PC-3 (cell line): ENCODE measurements at regions not wholly inside any gene's neighbourhood (a gene's known extent, or its start where the extent isn't known, plus 50 kb on each side); places are given as distances from the start of the nearest gene placed in this dataset.

Experiments used
- ATAC-seq: fragments of 200-7000 bp; cut with Tn5 transposase; 2 replicates; pipeline ENCODE4 v1.9.1; 2020; ENCODE audit warnings: mild to moderate bottlenecking, moderate library complexity
- BruUV-seq: library from RNA; stranded (reverse); fragments of 400-500 nt; replicated peaks from 2 replicates; lab custom pipeline; 2021; lab: Mats Ljungman, UMichigan
- CTCF ChIA-PET: fragments of 300-600 bp; sonication (Branson Sonifier 250); formaldehyde crosslinking; loops from one replicate; lab custom pipeline; 2022; ENCODE audit warnings: antibody characterized with exemption; lab: Charles Lee
- POLR2A ChIA-PET: fragments of 300-600 bp; sonication (Branson Sonifier 250); formaldehyde crosslinking; loops from one replicate; lab custom pipeline; 2022; ENCODE audit warnings: antibody characterized with exemption; ENCODE audit not compliant: unreplicated experiment; lab: Charles Lee
- DNase-seq: peaks from one replicate; pipeline ENCODE4 v3.0.0-alpha.2; 2015
- H2AFZ ChIP-seq: fragments of 300-600 bp; sonication (generic); 2 replicates; pipeline ENCODE4 v1.6.0; 2016; ENCODE audit warnings: antibody characterized with exemption, low read length
- H3F3A ChIP-seq: fragments of 300-600 bp; sonication (generic); one replicate; pipeline ENCODE4 v1.6.0; 2017; ENCODE audit warnings: antibody characterized with exemption, low read length, control low read depth, mild to moderate bottlenecking; ENCODE audit not compliant: unreplicated experiment
- H3K27ac ChIP-seq: fragments of 300-600 bp; sonication (generic); 2 replicates; pipeline ENCODE4 v1.5.1; 2016; ENCODE audit warnings: mild to moderate bottlenecking, low read length
- H3K27me3 ChIP-seq: fragments of 300-600 bp; sonication (generic); 2 replicates; pipeline ENCODE4 v1.6.1; 2016; ENCODE audit warnings: low read length, mixed read lengths
- H3K36me3 ChIP-seq: fragments of 300-600 bp; sonication (generic); 2 replicates; pipeline ENCODE4 v1.6.1; 2016; ENCODE audit warnings: low read depth, mixed run types, low read length, mixed read lengths
- H3K4me1 ChIP-seq: fragments of 300-600 bp; sonication (generic); 2 replicates; pipeline ENCODE4 v1.5.1; 2016; ENCODE audit warnings: low read length; ENCODE audit not compliant: insufficient read depth
- H3K4me2 ChIP-seq: fragments of 300-600 bp; sonication (generic); 2 replicates; pipeline ENCODE4 v1.6.0; 2016; ENCODE audit warnings: low read length
- H3K4me3 ChIP-seq: fragments of 300-600 bp; sonication (generic); 2 replicates; pipeline ENCODE4 v1.5.1; 2016; ENCODE audit warnings: mild to moderate bottlenecking, low read length, mixed read lengths
- H3K79me2 ChIP-seq: fragments of 300-600 bp; sonication (generic); 2 replicates; pipeline ENCODE4 v1.6.1; 2017; ENCODE audit warnings: low read length, mixed read lengths
- H3K9ac ChIP-seq: fragments of 300-600 bp; sonication (generic); 2 replicates; pipeline ENCODE4 v1.6.0; 2016; ENCODE audit warnings: mild to moderate bottlenecking, low read length
- H3K9me2 ChIP-seq: fragments of 300-600 bp; sonication (generic); replicated peaks from 2 replicates; pipeline ENCODE4 v1.6.1; 2016; ENCODE audit warnings: mixed run types, low read length, mixed read lengths
- H3K9me3 ChIP-seq: fragments of 300-600 bp; sonication (generic); 2 replicates; pipeline ENCODE4 v1.6.1; 2016; ENCODE audit warnings: low read length, mixed read lengths
- H4K20me1 ChIP-seq: fragments of 300-600 bp; sonication (generic); 2 replicates; pipeline ENCODE4 v1.6.1; 2016; ENCODE audit warnings: low read length, mixed read lengths
- EZH2 ChIP-seq: fragments of 300-600 bp; sonication (generic); IDR thresholded peaks from one replicate; pipeline ENCODE4 v1.6.1; 2017; ENCODE audit warnings: antibody characterized with exemption, mild to moderate bottlenecking, low read length; ENCODE audit not compliant: unreplicated experiment
- EZH2phosphoT487 ChIP-seq: fragments of 300-600 bp; sonication (generic); IDR thresholded peaks from 2 replicates; pipeline ENCODE4 v1.6.1; 2018; ENCODE audit warnings: mild to moderate bottlenecking, antibody characterized with exemption, low read length, borderline replicate concordance
- intact Hi-C: fragments of 100-400 bp; cut with micrococcal nuclease; formaldehyde crosslinking; loops from 2 replicates; pipeline ENCODE4 v1.9.0; 2023
- TF ChIP-seq, protein P1 (sequence below): fragments of 300-600 bp; sonication (generic); conservative IDR thresholded peaks from 2 replicates; pipeline ENCODE4 v1.5.1; 2017; ENCODE audit warnings: antibody characterized with exemption, low read depth, mild to moderate bottlenecking, low read length

DNA sequence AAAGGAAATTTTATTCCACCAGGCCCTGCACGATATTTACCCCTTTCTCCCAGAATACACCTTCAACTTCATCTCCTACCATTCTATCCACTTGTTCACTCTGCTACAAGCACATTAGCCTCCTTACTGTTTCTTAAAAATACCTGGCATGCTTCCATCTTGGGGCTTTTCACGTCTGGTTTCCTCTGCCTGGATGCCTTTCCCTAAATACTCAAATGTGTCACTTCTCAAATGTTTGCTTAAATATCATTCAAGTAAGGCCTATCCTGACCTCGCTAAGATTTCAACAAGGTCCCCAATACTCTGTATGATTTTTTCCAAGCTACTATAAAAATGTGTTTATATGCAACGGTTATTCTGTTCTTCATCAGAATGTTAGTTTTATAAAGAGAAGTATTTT lies 433.0 kb upstream of the CHAC2 start:
- Histone ChIP-seq H3K79me2 (no peaks in the 10 kb centered on the region), H2AFZ (peak overlapping the region; percentile 2; the same call in 1 of the 2 replicates)

DNA sequence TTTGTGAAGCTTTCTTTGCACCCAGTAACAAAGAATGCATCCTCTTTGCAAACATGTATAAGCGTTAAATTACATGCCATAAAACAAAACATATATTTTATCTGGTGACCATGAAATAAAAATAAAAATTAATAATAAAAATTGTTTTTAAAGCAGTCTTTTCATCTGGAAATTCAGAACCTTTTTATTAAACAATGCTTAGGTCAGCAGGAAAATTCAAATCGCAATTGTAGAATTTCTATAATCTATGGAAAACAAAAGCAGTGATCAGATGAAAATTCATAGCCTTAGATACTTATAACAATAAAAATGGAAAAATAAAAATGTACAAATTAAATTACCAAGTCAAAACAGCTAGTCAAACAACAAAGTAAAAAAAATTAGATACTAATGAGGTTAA lies 435.9 kb upstream of the CHAC2 start:
- no TSS peak for BruUV-seq
- CTCF ChIA-PET, result no interaction called here

More for the DNA sequence above, 433.0 kb upstream of the CHAC2 start:
- DNase-seq (peak; percentile 70), ATAC-seq (peak; percentile 96)
- Histone ChIP-seq H3K36me3 (no peaks in the 10 kb centered on the region), H3K4me1 (peaks cover 12% of the 10 kb centered on the region), H3K27me3 (no peaks in the 10 kb centered on the region), H3K27ac (peak overlapping the region; percentile 36; the same call in 1 of the 2 replicates), H3K9ac (no peak overlapping the region), H3K9me2 (no peaks in the 10 kb centered on the region), H3K9me3 (no peaks in the 10 kb centered on the region), H3K4me2 (peak overlapping the region; percentile 44), H3K4me3 (no peak overlapping the region), H3F3A (no peaks in the 10 kb centered on the region), H4K20me1 (no peaks in the 10 kb centered on the region)
- no peak for TF ChIP-seq EZH2phosphoT487
- TF ChIP-seq EZH2, result no peak
- TF ChIP-seq, protein P1, sequence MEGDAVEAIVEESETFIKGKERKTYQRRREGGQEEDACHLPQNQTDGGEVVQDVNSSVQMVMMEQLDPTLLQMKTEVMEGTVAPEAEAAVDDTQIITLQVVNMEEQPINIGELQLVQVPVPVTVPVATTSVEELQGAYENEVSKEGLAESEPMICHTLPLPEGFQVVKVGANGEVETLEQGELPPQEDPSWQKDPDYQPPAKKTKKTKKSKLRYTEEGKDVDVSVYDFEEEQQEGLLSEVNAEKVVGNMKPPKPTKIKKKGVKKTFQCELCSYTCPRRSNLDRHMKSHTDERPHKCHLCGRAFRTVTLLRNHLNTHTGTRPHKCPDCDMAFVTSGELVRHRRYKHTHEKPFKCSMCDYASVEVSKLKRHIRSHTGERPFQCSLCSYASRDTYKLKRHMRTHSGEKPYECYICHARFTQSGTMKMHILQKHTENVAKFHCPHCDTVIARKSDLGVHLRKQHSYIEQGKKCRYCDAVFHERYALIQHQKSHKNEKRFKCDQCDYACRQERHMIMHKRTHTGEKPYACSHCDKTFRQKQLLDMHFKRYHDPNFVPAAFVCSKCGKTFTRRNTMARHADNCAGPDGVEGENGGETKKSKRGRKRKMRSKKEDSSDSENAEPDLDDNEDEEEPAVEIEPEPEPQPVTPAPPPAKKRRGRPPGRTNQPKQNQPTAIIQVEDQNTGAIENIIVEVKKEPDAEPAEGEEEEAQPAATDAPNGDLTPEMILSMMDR, result no peak
- POLR2A ChIA-PET, result no interaction called here
- no TSS peak for BruUV-seq
- CTCF ChIA-PET, result no interaction called here
- intact Hi-C loops, result no loop called here

DNA sequence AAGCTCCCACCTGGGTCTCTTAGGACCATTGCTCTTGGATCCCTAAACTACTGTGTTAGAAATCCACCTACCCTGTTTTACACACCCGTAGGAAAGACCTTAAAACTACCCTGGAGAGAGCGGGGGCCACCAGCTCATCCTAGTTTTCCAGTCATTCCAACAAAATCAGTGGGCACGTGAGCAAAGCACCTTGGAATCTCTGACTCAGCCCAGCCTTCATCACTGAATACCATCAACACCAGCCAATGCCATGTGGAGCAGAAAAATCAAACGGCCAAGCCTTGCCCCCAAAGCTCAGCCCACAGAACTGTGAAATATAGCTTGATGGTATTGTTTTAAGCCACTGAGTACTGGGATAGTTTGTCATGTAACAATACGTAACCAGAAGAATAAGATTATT lies 449.7 kb upstream of the CHAC2 start:
- TF ChIP-seq, protein P1, result no peak
- no peak for TF ChIP-seq EZH2
- TF ChIP-seq EZH2phosphoT487, result no peak
- ATAC-seq (no peak), DNase-seq (no peak)
- ChIA-PET CTCF (no interaction called here), POLR2A (no interaction called here)
- H3K36me3 ChIP-seq, result no peaks in the 10 kb centered on the region
- H3K4me1 ChIP-seq, result peaks cover 27% of the 10 kb centered on the region
- no peaks in the 10 kb centered on the region for H3K9me3 ChIP-seq
- H3F3A ChIP-seq, result no peaks in the 10 kb centered on the region
- no peak overlapping the region for H3K27ac ChIP-seq
- H3K9me2 ChIP-seq, result no peaks in the 10 kb centered on the region
- H3K4me2 ChIP-seq, result no peak overlapping the region
- no peak overlapping the region for H3K4me3 ChIP-seq
- H3K27me3 ChIP-seq, result no peaks in the 10 kb centered on the region
- no TSS peak for BruUV-seq
- H2AFZ ChIP-seq, result no peak overlapping the region
- intact Hi-C loops, result no loop called here
- no peak overlapping the region for H3K9ac ChIP-seq
- H3K79me2 ChIP-seq, result no peaks in the 10 kb centered on the region
- no peaks in the 10 kb centered on the region for H4K20me1 ChIP-seq

More for the DNA sequence above, 435.9 kb upstream of the CHAC2 start:
- Histone ChIP-seq H3K27me3 (no peaks in the 10 kb centered on the region), H3K4me1 (peaks cover 12% of the 10 kb centered on the region), H3K79me2 (no peaks in the 10 kb centered on the region), H3K9me2 (no peaks in the 10 kb centered on the region), H3K9ac (no peak overlapping the region), H3K27ac (no peak overlapping the region), H3K36me3 (no peaks in the 10 kb centered on the region), H3K4me3 (no peak overlapping the region), H3K4me2 (no peak overlapping the region), H3F3A (no peaks in the 10 kb centered on the region), H2AFZ (no peak overlapping the region), H3K9me3 (no peaks in the 10 kb centered on the region), H4K20me1 (no peaks in the 10 kb centered on the region)
- DNase-seq (no peak), ATAC-seq (no peak)
- POLR2A ChIA-PET, result no interaction called here
- TF ChIP-seq, protein P1, result no peak
- TF ChIP-seq EZH2 (no peak), EZH2phosphoT487 (no peak)
- intact Hi-C loops, result no loop called here
